ENCODE measurements at regions not wholly inside any gene's neighbourhood (a gene's known extent, or its start where the extent isn't known, plus 50 kb on each side); places are given as distances from the start of the nearest gene placed in this dataset.
A peak's percentile ranks its signal among the peaks of the same experiment; 100 is the strongest.

- no peak for TF ChIP-seq GATA3 (IDR thresholded peaks at IDR 0.05; ENCODE audit: low read depth, low read length)
- no peak for TF ChIP-seq GATA2 (IDR thresholded peaks at IDR 0.05; ENCODE audit: low read depth, low read length)
Measured at GRCh38 chr12:92417373-92417772, 271.7 kb upstream of the BTG1 start.

GRCh38 chr12:92416385-92416812 lies 270.8 kb upstream of the BTG1 start:
- TF ChIP-seq GATA2 (IDR thresholded peaks at IDR 0.05; ENCODE audit: low read depth, low read length) (no peak), GATA3 (IDR thresholded peaks at IDR 0.05; ENCODE audit: low read depth, low read length) (no peak)

GRCh38 chr12:92414170-92415070 lies 268.8 kb upstream of the BTG1 start:
- TF ChIP-seq GATA3 (IDR thresholded peaks at IDR 0.05; ENCODE audit: low read depth, low read length) (no peak), GATA2 (IDR thresholded peaks at IDR 0.05; ENCODE audit: low read depth, low read length) (no peak)

GRCh38 chr12:92413286-92413685 lies 267.6 kb upstream of the BTG1 start:
- TF ChIP-seq GATA3 (IDR thresholded peaks at IDR 0.05; ENCODE audit: low read depth, low read length): no peak

- TF ChIP-seq GATA3 (IDR thresholded peaks at IDR 0.05; ENCODE audit: low read depth, low read length) (no peak), GATA2 (IDR thresholded peaks at IDR 0.05; ENCODE audit: low read depth, low read length) (no peak)
Measured at GRCh38 chr12:92412856-92413255, 267.2 kb upstream of the BTG1 start.

- TF ChIP-seq GATA2 (IDR thresholded peaks at IDR 0.05; ENCODE audit: low read depth, low read length) (peak; percentile 35; the same call in 1 of the 2 replicates), GATA3 (IDR thresholded peaks at IDR 0.05; ENCODE audit: low read depth, low read length) (no peak)
Measured at GRCh38 chr12:92411687-92412086, 266.0 kb upstream of the BTG1 start.

GRCh38 chr12:92408072-92408900 lies 262.6 kb upstream of the BTG1 start:
- TF ChIP-seq GATA3 (IDR thresholded peaks at IDR 0.05; ENCODE audit: low read depth, low read length): no peak
- no peak for TF ChIP-seq GATA2 (IDR thresholded peaks at IDR 0.05; ENCODE audit: low read depth, low read length)

- no peak for TF ChIP-seq GATA2 (IDR thresholded peaks at IDR 0.05; ENCODE audit: low read depth, low read length)
- no peak for TF ChIP-seq GATA3 (IDR thresholded peaks at IDR 0.05; ENCODE audit: low read depth, low read length)
Measured at GRCh38 chr12:92404921-92405320, 259.3 kb upstream of the BTG1 start.

GRCh38 chr12:92404259-92404894 lies 258.7 kb upstream of the BTG1 start:
- no peak for TF ChIP-seq GATA3 (IDR thresholded peaks at IDR 0.05; ENCODE audit: low read depth, low read length)
- TF ChIP-seq GATA2 (IDR thresholded peaks at IDR 0.05; ENCODE audit: low read depth, low read length): no peak

- TF ChIP-seq GATA3 (IDR thresholded peaks at IDR 0.05; ENCODE audit: low read depth, low read length) (no peak), GATA2 (IDR thresholded peaks at IDR 0.05; ENCODE audit: low read depth, low read length) (no peak)
Measured at GRCh38 chr12:92403210-92404175, 257.8 kb upstream of the BTG1 start.

GRCh38 chr12:92402415-92402814 lies 256.8 kb upstream of the BTG1 start:
- TF ChIP-seq GATA2 (IDR thresholded peaks at IDR 0.05; ENCODE audit: low read depth, low read length): no peak
- no peak for TF ChIP-seq GATA3 (IDR thresholded peaks at IDR 0.05; ENCODE audit: low read depth, low read length)

GRCh38 chr12:92400006-92400405 lies 254.4 kb upstream of the BTG1 start:
- TF ChIP-seq GATA3 (IDR thresholded peaks at IDR 0.05; ENCODE audit: low read depth, low read length) (no peak), GATA2 (IDR thresholded peaks at IDR 0.05; ENCODE audit: low read depth, low read length) (no peak)
